ENCODE measurements at regions not wholly inside any gene's neighbourhood (a gene's known extent, or its start where the extent isn't known, plus 50 kb on each side); places are given as distances from the start of the nearest gene placed in this dataset.

DNA sequence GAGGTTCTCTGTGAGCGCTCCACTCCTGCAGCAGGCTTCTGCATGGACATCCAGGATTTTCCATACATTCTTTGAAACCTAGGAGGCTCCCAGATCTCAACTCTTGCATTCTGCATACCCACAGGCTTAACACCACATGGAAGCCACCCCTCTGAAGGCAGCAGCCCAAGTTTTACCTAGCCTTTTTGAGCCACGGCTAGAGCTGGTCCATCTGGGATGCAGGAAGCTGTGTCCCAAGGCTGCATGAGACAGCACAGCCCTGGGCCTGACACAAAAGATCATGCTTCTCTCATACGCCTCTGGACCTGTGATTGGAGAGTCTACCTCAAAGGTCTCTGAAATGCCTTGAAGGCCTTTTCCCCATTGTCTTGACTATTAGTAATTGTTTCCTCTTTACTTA, 53.6 kb upstream of the RPRM start:
- TF ChIP-seq POLR2A (IDR thresholded peaks at IDR 0.05; ENCODE audit: low read length) (no peak), GATA1 (IDR thresholded peaks at IDR 0.05; ENCODE audit: low read depth, low read length) (no peak)
